GM23338 (cell line): ENCODE measurements at regions not wholly inside any gene's neighbourhood (a gene's known extent, or its start where the extent isn't known, plus 50 kb on each side); places are given as distances from the start of the nearest gene placed in this dataset.

Experiments
- CREB1 ChIP-seq: fragments of 250-450 bp; sonication (Bioruptor Pico); IDR thresholded peaks from 2 replicates; pipeline ENCODE4 v1.5.0; 2020; ENCODE audit warnings: low read depth, mild to moderate bottlenecking, moderate library complexity
- CTCF ChIP-seq, 2 experiments: fragments of 200-600 bp in 1 of 2; sonication (generic) in 1 of 2; conservative IDR thresholded peaks; 2 replicates each; pipeline versions ENCODE4 v1.5.1 to v1.6.1; 2016 to 2017; ENCODE audit warnings: antibody characterized with exemption in 2 of 2, low read depth in 2 of 2, mild to moderate bottlenecking in 2 of 2, moderate library complexity in 1 of 2
- ETS1 ChIP-seq: IDR thresholded peaks from 2 replicates; pipeline ENCODE4 v1.6.1; 2016; ENCODE audit warnings: antibody characterized with exemption
- EZH2 ChIP-seq: fragments of 200-600 bp; sonication (generic); IDR thresholded peaks from one replicate; pipeline ENCODE4 v1.8.0; 2017; ENCODE audit warnings: antibody characterized with exemption, mild to moderate bottlenecking, low read depth; ENCODE audit not compliant: unreplicated experiment
- EZH2phosphoT487 ChIP-seq: fragments of 200-600 bp; sonication (generic); IDR thresholded peaks from one replicate; pipeline ENCODE4 v1.8.1; 2018; ENCODE audit warnings: antibody characterized with exemption; ENCODE audit not compliant: unreplicated experiment
- JUNB ChIP-seq: IDR thresholded peaks from one replicate; pipeline ENCODE4 v1.6.1; 2016; ENCODE audit warnings: antibody characterized with exemption; ENCODE audit not compliant: unreplicated experiment
- NANOG ChIP-seq: IDR thresholded peaks from 2 replicates; pipeline ENCODE4 v1.6.1; 2016; ENCODE audit warnings: antibody characterized with exemption, borderline replicate concordance
- POLR2AphosphoS5 ChIP-seq: IDR thresholded peaks from 2 replicates; pipeline ENCODE4 v1.6.1; 2016; ENCODE audit warnings: antibody characterized with exemption, low read depth
- REST ChIP-seq: IDR thresholded peaks from one replicate; pipeline ENCODE4 v1.6.1; 2018; ENCODE audit warnings: antibody characterized with exemption; ENCODE audit not compliant: unreplicated experiment
- STAT1 ChIP-seq: IDR thresholded peaks from one replicate; pipeline ENCODE4 v1.6.1; 2016; ENCODE audit warnings: antibody characterized with exemption; ENCODE audit not compliant: unreplicated experiment
- ZNF114 ChIP-seq: fragments of 250-450 bp; sonication (Bioruptor Pico); IDR thresholded peaks from 2 replicates; pipeline ENCODE4 v1.5.0; 2020; ENCODE audit warnings: mild to moderate bottlenecking, moderate library complexity
- ZNF331 ChIP-seq: fragments of 250-450 bp; sonication (Bioruptor Pico); IDR thresholded peaks from 2 replicates; pipeline ENCODE4 v1.5.0; 2020; ENCODE audit warnings: low read depth, mild to moderate bottlenecking, moderate library complexity

GRCh38 chr19:31492050-31492449 lies 142.8 kb upstream of the TSHZ3 start:
- TF ChIP-seq CTCF (conservative IDR thresholded peaks at IDR 0.05; ENCODE audit: low read depth in 2 of 2) (no peak), POLR2AphosphoS5 (no peak), EZH2 (no peak), REST (no peak), CREB1 (CRISPR knock-in tag) (no peak), JUNB (no peak), ETS1 (no peak), EZH2phosphoT487 (no peak), NANOG (no peak), ZNF114 (CRISPR knock-in tag) (no peak), STAT1 (no peak), ZNF331 (no peak)
